Nephron progenitor cell (in vitro differentiated cells): ENCODE measurements at regions not wholly inside any gene's neighbourhood (a gene's known extent, or its start where the extent isn't known, plus 50 kb on each side); places are given as distances from the start of the nearest gene placed in this dataset.
A peak's percentile ranks its signal among the peaks of the same experiment; 100 is the strongest.

Experiments used
- DNase-seq: peaks from one replicate; pipeline ENCODE4 v3.0.0; 2021
- H3K27ac Mint-ChIP-seq: 2 replicates; pipeline ENCODE4 v1.8.0; 2021; ENCODE audit warnings: mild to moderate bottlenecking, moderate library complexity, mixed read lengths
- H3K27me3 Mint-ChIP-seq: 2 replicates; pipeline ENCODE4 v1.8.0; 2021; ENCODE audit warnings: mild to moderate bottlenecking, low read depth, mixed read lengths; ENCODE audit not compliant: poor library complexity
- H3K36me3 Mint-ChIP-seq: 2 replicates; pipeline ENCODE4 v1.8.0; 2021; ENCODE audit warnings: low read depth, mixed read lengths
- H3K4me1 Mint-ChIP-seq: 2 replicates; pipeline ENCODE4 v1.8.0; 2021; ENCODE audit warnings: mixed read lengths
- H3K4me3 Mint-ChIP-seq: 2 replicates; pipeline ENCODE4 v1.8.0; 2021; ENCODE audit warnings: mild to moderate bottlenecking, moderate library complexity, mixed read lengths
- H3K9me3 Mint-ChIP-seq: 2 replicates; pipeline ENCODE4 v1.8.0; 2021; ENCODE audit warnings: mild to moderate bottlenecking, moderate library complexity, mixed read lengths
- CTCF ChIP-seq: fragments of 200-600 bp; sonication (generic); IDR thresholded peaks from 2 replicates; pipeline ENCODE4 v1.5.0; 2021; ENCODE audit warnings: antibody characterized with exemption

GRCh38 chr2:128506534-128506933, 187.9 kb upstream of the HS6ST1 start:
- no peaks in the 10 kb centered on the region for H3K36me3 Mint-ChIP-seq
- H3K4me1 Mint-ChIP-seq, result peaks cover 41% of the 10 kb centered on the region
- H3K27me3 Mint-ChIP-seq, result peaks cover 16% of the 10 kb centered on the region
- H3K27ac Mint-ChIP-seq, result no peak overlapping the region
- no peak for DNase-seq
- no peak for TF ChIP-seq CTCF
- H3K4me3 Mint-ChIP-seq, result no peak overlapping the region
- H3K9me3 Mint-ChIP-seq, result peaks cover 4% of the 10 kb centered on the region

- Mint-ChIP-seq H3K27ac (no peak overlapping the region), H3K4me1 (peaks cover 1% of the 10 kb centered on the region), H3K27me3 (peaks cover 13% of the 10 kb centered on the region), H3K4me3 (no peak overlapping the region), H3K9me3 (peaks cover 4% of the 10 kb centered on the region), H3K36me3 (no peaks in the 10 kb centered on the region)
- DNase-seq, result no peak
- no peak for TF ChIP-seq CTCF
Observed at GRCh38 chr2:128510701-128511397, 192.2 kb upstream of the HS6ST1 start.

- no peaks in the 10 kb centered on the region for H3K36me3 Mint-ChIP-seq
- no peak for DNase-seq
- peak overlapping the region; percentile 42 for H3K27ac Mint-ChIP-seq
- H3K27me3 Mint-ChIP-seq, result peaks cover 12% of the 10 kb centered on the region
- no peak overlapping the region for H3K4me3 Mint-ChIP-seq
- peaks cover 4% of the 10 kb centered on the region for H3K9me3 Mint-ChIP-seq
- H3K4me1 Mint-ChIP-seq, result no peaks in the 10 kb centered on the region
- no peak for TF ChIP-seq CTCF
Observed at GRCh38 chr2:128511731-128512378, 193.2 kb upstream of the HS6ST1 start.

- no peaks in the 10 kb centered on the region for H3K4me1 Mint-ChIP-seq
- H3K27me3 Mint-ChIP-seq, result peaks cover 8% of the 10 kb centered on the region
- no peak overlapping the region for H3K27ac Mint-ChIP-seq
- no peak for DNase-seq
- peaks cover 4% of the 10 kb centered on the region for H3K9me3 Mint-ChIP-seq
- H3K4me3 Mint-ChIP-seq, result no peak overlapping the region
- H3K36me3 Mint-ChIP-seq, result no peaks in the 10 kb centered on the region
- no peak for TF ChIP-seq CTCF
Observed at GRCh38 chr2:128512379-128513115, 193.9 kb upstream of the HS6ST1 start.

- Mint-ChIP-seq H3K27ac (peak overlapping the region; percentile 5), H3K27me3 (peaks cover 8% of the 10 kb centered on the region), H3K36me3 (no peaks in the 10 kb centered on the region), H3K9me3 (peaks cover 4% of the 10 kb centered on the region), H3K4me1 (no peaks in the 10 kb centered on the region), H3K4me3 (no peak overlapping the region)
- no peak for TF ChIP-seq CTCF
- DNase-seq, result no peak
Observed at GRCh38 chr2:128513116-128513960, 194.7 kb upstream of the HS6ST1 start.
